Cardiac fibroblast (primary cell): ENCODE measurements at regions not wholly inside any gene's neighbourhood (a gene's known extent, or its start where the extent isn't known, plus 50 kb on each side); places are given as distances from the start of the nearest gene placed in this dataset.

Source experiments
- DNase-seq, 2 donors: peaks; one replicate each; pipeline versions ENCODE4 v3.0.0 to v3.0.0-alpha.2; 2010; ENCODE audit warnings: low read depth in 2 of 2
- H3K4me3 ChIP-seq, 2 donors: replicated peaks in 1 of 2; 1 replicate in 1 of 2; 2 replicates in 1 of 2; pipeline ENCODE4 v1.5.1; 2011; ENCODE audit warnings: low read depth in 2 of 2, low read length in 2 of 2, mild to moderate bottlenecking in 2 of 2, moderate library complexity in 1 of 2
- CTCF ChIP-seq: IDR thresholded peaks from one replicate; pipeline ENCODE4 v1.5.1; 2011; ENCODE audit warnings: low read depth, mild to moderate bottlenecking, low read length, inconsistent platforms

- DNase-seq: no peak
- no peak for TF ChIP-seq CTCF
- H3K4me3 ChIP-seq: no peak overlapping the region
Observed at GRCh38 chr1:191025896-191026642, 548.4 kb upstream of the BRINP3 start.

GRCh38 chr1:191026828-191027227 lies 549.2 kb upstream of the BRINP3 start:
- H3K4me3 ChIP-seq: no peak overlapping the region
- TF ChIP-seq CTCF: no peak
- DNase-seq: no peak

- H3K4me3 ChIP-seq: no peak overlapping the region
- TF ChIP-seq CTCF: no peak
- no peak for DNase-seq
Observed at GRCh38 chr1:191034132-191034531, 556.5 kb upstream of the BRINP3 start.

GRCh38 chr1:191043066-191043465 lies 565.4 kb upstream of the BRINP3 start:
- TF ChIP-seq CTCF: no peak
- DNase-seq: no peak
- no peak overlapping the region for H3K4me3 ChIP-seq

GRCh38 chr1:191049781-191050180 lies 572.1 kb upstream of the BRINP3 start:
- no peak overlapping the region for H3K4me3 ChIP-seq
- no peak for DNase-seq
- no peak for TF ChIP-seq CTCF

GRCh38 chr1:191052888-191053287 lies 575.2 kb upstream of the BRINP3 start:
- no peak for TF ChIP-seq CTCF
- no peak overlapping the region for H3K4me3 ChIP-seq
- DNase-seq: no peak

GRCh38 chr1:191065346-191065745 lies 587.7 kb upstream of the BRINP3 start:
- H3K4me3 ChIP-seq: no peak overlapping the region
- TF ChIP-seq CTCF: no peak
- no peak for DNase-seq
